ENCODE measurements at regions not wholly inside any gene's neighbourhood (a gene's known extent, or its start where the extent isn't known, plus 50 kb on each side); places are given as distances from the start of the nearest gene placed in this dataset.

DNA sequence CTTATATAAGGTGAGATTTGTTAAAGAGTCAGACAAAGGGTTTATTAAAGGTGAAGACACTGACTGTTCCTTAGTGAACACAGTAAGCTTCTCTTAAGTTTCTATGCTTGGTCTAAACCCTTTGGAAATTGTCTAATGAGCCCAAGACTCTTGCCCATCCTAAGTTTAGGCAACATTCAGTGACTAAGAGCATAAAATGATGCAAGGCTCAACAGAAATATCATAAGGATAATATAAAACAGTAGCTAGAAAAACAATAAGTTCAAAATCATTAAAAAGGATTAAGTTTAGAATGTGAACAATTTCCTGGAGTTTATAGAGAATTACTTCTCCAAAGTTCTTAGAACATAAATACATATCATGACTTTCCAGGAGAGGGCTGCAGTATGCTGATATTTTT is 108.9 kb upstream of the PDC start:
- Histone ChIP-seq H2BK5ac (ENCODE audit: low read depth, low read length, poor library complexity, severe bottlenecking) (no peak overlapping the region), H3K27me3 (ENCODE audit: control insufficient read depth in 1 of 2, insufficient read depth in 1 of 2, low read length in 2 of 2) (no peaks in the 10 kb centered on the region), H3K4me1 (ENCODE audit: control insufficient read depth, insufficient read depth, low read depth, low read length) (no peaks in the 10 kb centered on the region), H3K4me3 (ENCODE audit: insufficient read depth in 1 of 2, low read depth in 1 of 2, low read length in 2 of 2) (no peak overlapping the region), H2AFZ (ENCODE audit: low read depth, low read length) (no peak overlapping the region), H3K23ac (ENCODE audit: low read length in 2 of 2) (no peak overlapping the region), H4K91ac (ENCODE audit: low read length) (no peak overlapping the region), H2AK5ac (ENCODE audit: low read length, severe bottlenecking) (no peak overlapping the region), H2BK12ac (ENCODE audit: low read length in 2 of 2) (no peak overlapping the region), H4K8ac (ENCODE audit: low read length) (no peak overlapping the region), H3K27ac (ENCODE audit: low read length, poor library complexity, severe bottlenecking) (no peak overlapping the region), H3K4me2 (ENCODE audit: low read length, poor library complexity, severe bottlenecking) (no peak overlapping the region), H3K4ac (ENCODE audit: low read depth in 1 of 2, low read length in 2 of 2) (no peak overlapping the region), H3K18ac (ENCODE audit: low read depth in 1 of 2, low read length in 2 of 2) (no peak overlapping the region), H3K79me1 (replicated peaks; ENCODE audit: low read length, poor library complexity, severe bottlenecking) (no peaks in the 10 kb centered on the region), H3K9me3 (ENCODE audit: control insufficient read depth, low read length) (no peaks in the 10 kb centered on the region), H3K14ac (ENCODE audit: low read length in 2 of 2) (no peak overlapping the region), H3K9ac (ENCODE audit: low read length) (no peak overlapping the region), H3K36me3 (ENCODE audit: control insufficient read depth in 1 of 2, insufficient read depth in 2 of 2, low read depth in 1 of 2, low read length in 2 of 2) (no peaks in the 10 kb centered on the region), H2BK15ac (ENCODE audit: low read depth, poor library complexity, severe bottlenecking) (no peak overlapping the region), H2BK120ac (ENCODE audit: low read depth, low read length) (no peak overlapping the region)
- DNase-seq, result no peak

DNA sequence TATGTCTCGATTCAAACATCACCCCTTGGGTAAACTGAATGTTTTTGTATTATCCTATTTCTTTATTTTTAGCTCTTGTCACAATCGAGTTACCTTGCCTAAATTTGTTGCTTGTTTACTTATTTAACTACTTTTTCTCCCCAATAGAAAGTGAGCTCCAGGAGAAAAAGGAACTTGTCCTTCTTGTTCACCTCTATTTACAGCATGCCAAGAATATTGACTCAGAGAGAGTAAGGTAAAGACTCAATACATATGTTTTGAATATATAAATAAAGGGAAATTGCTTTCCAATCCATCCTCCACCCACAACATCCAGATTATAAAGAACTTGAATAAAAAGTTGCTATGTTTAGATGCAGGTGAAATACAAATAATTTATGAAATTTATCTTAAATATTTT is 107.3 kb upstream of the PDC start:
- no peak overlapping the region for H2BK120ac ChIP-seq (ENCODE audit: low read depth, low read length)
- H2BK15ac ChIP-seq (ENCODE audit: low read depth, poor library complexity, severe bottlenecking), result no peak overlapping the region
- no peak overlapping the region for H2AK5ac ChIP-seq (ENCODE audit: low read length, severe bottlenecking)
- H3K36me3 ChIP-seq (ENCODE audit: control insufficient read depth in 1 of 2, insufficient read depth in 2 of 2, low read depth in 1 of 2, low read length in 2 of 2), result no peaks in the 10 kb centered on the region
- no peak overlapping the region for H4K8ac ChIP-seq (ENCODE audit: low read length)
- H2BK5ac ChIP-seq (ENCODE audit: low read depth, low read length, poor library complexity, severe bottlenecking), result no peak overlapping the region
- H3K27me3 ChIP-seq (ENCODE audit: control insufficient read depth in 1 of 2, insufficient read depth in 1 of 2, low read length in 2 of 2), result no peaks in the 10 kb centered on the region
- WGBS, result no CpG with 5 or more reads among the region's 2 CpGs
- H3K18ac ChIP-seq (ENCODE audit: low read depth in 1 of 2, low read length in 2 of 2), result no peak overlapping the region
- no peak overlapping the region for H3K4me2 ChIP-seq (ENCODE audit: low read length, poor library complexity, severe bottlenecking)
- H3K9ac ChIP-seq (ENCODE audit: low read length), result no peak overlapping the region
- no peak overlapping the region for H3K14ac ChIP-seq (ENCODE audit: low read length in 2 of 2)
- DNase-seq, result no peak
- H3K27ac ChIP-seq (ENCODE audit: low read length, poor library complexity, severe bottlenecking), result no peak overlapping the region
- no peak overlapping the region for H3K4ac ChIP-seq (ENCODE audit: low read depth in 1 of 2, low read length in 2 of 2)
- no peak overlapping the region for H2BK12ac ChIP-seq (ENCODE audit: low read length in 2 of 2)
- no peaks in the 10 kb centered on the region for H3K4me1 ChIP-seq (ENCODE audit: control insufficient read depth, insufficient read depth, low read depth, low read length)
- no peaks in the 10 kb centered on the region for H3K79me1 ChIP-seq (replicated peaks; ENCODE audit: low read length, poor library complexity, severe bottlenecking)
- no peak overlapping the region for H2AFZ ChIP-seq (ENCODE audit: low read depth, low read length)
- H3K9me3 ChIP-seq (ENCODE audit: control insufficient read depth, low read length), result no peaks in the 10 kb centered on the region
- H3K23ac ChIP-seq (ENCODE audit: low read length in 2 of 2), result no peak overlapping the region
- no peak overlapping the region for H4K91ac ChIP-seq (ENCODE audit: low read length)
- no peak overlapping the region for H3K4me3 ChIP-seq (ENCODE audit: insufficient read depth in 1 of 2, low read depth in 1 of 2, low read length in 2 of 2)

DNA sequence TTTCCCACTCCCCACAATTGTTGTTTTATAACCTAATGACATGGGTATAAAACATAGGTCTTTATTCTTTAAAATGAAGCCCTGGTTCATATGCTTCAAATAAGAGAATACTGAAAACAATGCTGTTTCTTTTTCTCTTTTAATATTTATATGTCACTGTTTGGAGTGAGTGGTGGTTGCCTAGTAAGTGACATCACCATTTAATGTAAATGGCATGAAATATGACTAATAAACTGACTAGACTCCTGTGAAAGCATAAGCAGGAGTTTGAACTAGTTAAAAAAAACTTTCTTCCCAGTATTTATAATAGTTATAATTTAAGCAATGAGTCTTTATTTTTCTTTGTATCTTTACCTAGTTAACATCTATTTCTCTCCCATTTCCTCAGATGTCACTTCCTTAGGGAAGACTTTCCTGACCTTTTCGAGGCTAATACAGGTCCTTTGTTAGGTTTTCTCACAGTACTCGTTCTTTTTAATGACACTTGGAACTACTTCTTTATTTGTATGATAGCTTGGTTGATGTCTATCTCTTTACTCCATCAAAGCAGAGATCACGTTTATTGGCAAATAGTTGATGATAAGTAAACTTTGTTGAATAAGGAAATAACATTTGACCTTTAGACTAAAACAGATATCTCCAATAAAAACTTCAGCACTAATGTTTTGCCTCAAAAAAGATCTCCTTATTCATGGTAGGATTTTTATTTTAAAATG is 105.4 kb upstream of the PDC start:
- H2BK120ac ChIP-seq (ENCODE audit: low read depth, low read length), result no peak overlapping the region
- H3K14ac ChIP-seq (ENCODE audit: low read length in 2 of 2), result no peak overlapping the region
- H3K9me3 ChIP-seq (ENCODE audit: control insufficient read depth, low read length), result no peaks in the 10 kb centered on the region
- H2BK5ac ChIP-seq (ENCODE audit: low read depth, low read length, poor library complexity, severe bottlenecking), result no peak overlapping the region
- no peak overlapping the region for H2BK12ac ChIP-seq (ENCODE audit: low read length in 2 of 2)
- H3K79me1 ChIP-seq (replicated peaks; ENCODE audit: low read length, poor library complexity, severe bottlenecking), result no peaks in the 10 kb centered on the region
- H3K18ac ChIP-seq (ENCODE audit: low read depth in 1 of 2, low read length in 2 of 2), result no peak overlapping the region
- no peaks in the 10 kb centered on the region for H3K27me3 ChIP-seq (ENCODE audit: control insufficient read depth in 1 of 2, insufficient read depth in 1 of 2, low read length in 2 of 2)
- no peak overlapping the region for H2AFZ ChIP-seq (ENCODE audit: low read depth, low read length)
- no peak for DNase-seq
- no peak overlapping the region for H3K23ac ChIP-seq (ENCODE audit: low read length in 2 of 2)
- no peaks in the 10 kb centered on the region for H3K4me1 ChIP-seq (ENCODE audit: control insufficient read depth, insufficient read depth, low read depth, low read length)
- WGBS, result no CpG with 5 or more reads among the region's 3 CpGs
- H3K4me2 ChIP-seq (ENCODE audit: low read length, poor library complexity, severe bottlenecking), result no peak overlapping the region
- H2BK15ac ChIP-seq (ENCODE audit: low read depth, poor library complexity, severe bottlenecking), result no peak overlapping the region
- H3K4ac ChIP-seq (ENCODE audit: low read depth in 1 of 2, low read length in 2 of 2), result no peak overlapping the region
- H4K91ac ChIP-seq (ENCODE audit: low read length), result no peak overlapping the region
- H2AK5ac ChIP-seq (ENCODE audit: low read length, severe bottlenecking), result no peak overlapping the region
- H3K4me3 ChIP-seq (ENCODE audit: insufficient read depth in 1 of 2, low read depth in 1 of 2, low read length in 2 of 2), result no peak overlapping the region
- H4K8ac ChIP-seq (ENCODE audit: low read length), result no peak overlapping the region
- H3K36me3 ChIP-seq (ENCODE audit: control insufficient read depth in 1 of 2, insufficient read depth in 2 of 2, low read depth in 1 of 2, low read length in 2 of 2), result no peaks in the 10 kb centered on the region
- H3K27ac ChIP-seq (ENCODE audit: low read length, poor library complexity, severe bottlenecking), result no peak overlapping the region
- no peak overlapping the region for H3K9ac ChIP-seq (ENCODE audit: low read length)

DNA sequence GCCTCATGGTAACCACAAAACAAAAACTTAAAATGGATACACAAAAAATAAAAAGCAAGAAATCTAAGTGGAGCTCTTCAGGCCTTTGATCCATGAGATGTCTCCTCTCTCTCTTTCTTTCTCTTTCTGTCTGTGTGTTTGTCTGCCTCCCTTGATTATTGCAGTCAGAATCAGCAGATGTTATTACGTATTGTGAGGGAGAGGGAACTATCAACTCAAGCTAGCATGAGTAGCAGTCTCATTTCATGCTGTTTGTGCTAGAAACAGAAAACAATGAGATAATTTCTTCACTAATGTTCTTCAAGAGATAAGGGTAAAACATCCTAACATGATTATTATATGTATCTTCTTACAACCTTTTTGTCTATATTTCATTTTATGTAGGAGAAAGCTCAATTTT is 103.7 kb upstream of the PDC start:
- Histone ChIP-seq H3K18ac (ENCODE audit: low read depth in 1 of 2, low read length in 2 of 2) (no peak overlapping the region), H2BK15ac (ENCODE audit: low read depth, poor library complexity, severe bottlenecking) (no peak overlapping the region), H2AFZ (ENCODE audit: low read depth, low read length) (no peak overlapping the region), H3K4me1 (ENCODE audit: control insufficient read depth, insufficient read depth, low read depth, low read length) (no peaks in the 10 kb centered on the region), H3K27ac (ENCODE audit: low read length, poor library complexity, severe bottlenecking) (no peak overlapping the region), H2BK120ac (ENCODE audit: low read depth, low read length) (no peak overlapping the region), H2AK5ac (ENCODE audit: low read length, severe bottlenecking) (no peak overlapping the region), H3K9me3 (ENCODE audit: control insufficient read depth, low read length) (no peaks in the 10 kb centered on the region), H2BK5ac (ENCODE audit: low read depth, low read length, poor library complexity, severe bottlenecking) (no peak overlapping the region), H3K36me3 (ENCODE audit: control insufficient read depth in 1 of 2, insufficient read depth in 2 of 2, low read depth in 1 of 2, low read length in 2 of 2) (no peaks in the 10 kb centered on the region), H4K91ac (ENCODE audit: low read length) (no peak overlapping the region), H3K4me2 (ENCODE audit: low read length, poor library complexity, severe bottlenecking) (no peak overlapping the region), H3K23ac (ENCODE audit: low read length in 2 of 2) (no peak overlapping the region), H3K14ac (ENCODE audit: low read length in 2 of 2) (no peak overlapping the region), H3K27me3 (ENCODE audit: control insufficient read depth in 1 of 2, insufficient read depth in 1 of 2, low read length in 2 of 2) (no peaks in the 10 kb centered on the region), H2BK12ac (ENCODE audit: low read length in 2 of 2) (no peak overlapping the region), H3K4me3 (ENCODE audit: insufficient read depth in 1 of 2, low read depth in 1 of 2, low read length in 2 of 2) (no peak overlapping the region), H3K9ac (ENCODE audit: low read length) (no peak overlapping the region), H3K79me1 (replicated peaks; ENCODE audit: low read length, poor library complexity, severe bottlenecking) (no peaks in the 10 kb centered on the region), H3K4ac (ENCODE audit: low read depth in 1 of 2, low read length in 2 of 2) (no peak overlapping the region), H4K8ac (ENCODE audit: low read length) (no peak overlapping the region)
- DNase-seq, result no peak
- WGBS, result no CpG with 5 or more reads among the region's 1 CpG
